HG03064 (cell line): ENCODE measurements at regions not wholly inside any gene's neighbourhood (a gene's known extent, or its start where the extent isn't known, plus 50 kb on each side); places are given as distances from the start of the nearest gene placed in this dataset.
"Not testable (repeated sequence)": the region's sequence is repeated elsewhere in the genome, so short reads cannot be mapped to it uniquely, and the experiment has no call there.

Source experiments
- ATAC-seq: cut with Tn5 transposase; IDR thresholded peaks from one replicate; pipeline ENCODE4 v1.9.1; 2021; ENCODE audit warnings: low read depth; ENCODE audit not compliant: unreplicated experiment

GRCh38 chr20:47964149-47964548 lies 178.9 kb upstream of the SULF2 start:
- ATAC-seq, result no peak

GRCh38 chr20:47963022-47963421 lies 177.7 kb upstream of the SULF2 start:
- ATAC-seq, result no peak

GRCh38 chr20:47962286-47962963 lies 177.1 kb upstream of the SULF2 start:
- ATAC-seq, result no peak

GRCh38 chr20:47960769-47961541 lies 175.7 kb upstream of the SULF2 start:
- ATAC-seq, result no peak

GRCh38 chr20:47960277-47960676 lies 175.0 kb upstream of the SULF2 start:
- no peak for ATAC-seq

GRCh38 chr20:47957989-47958801 lies 172.9 kb upstream of the SULF2 start:
- ATAC-seq, result not testable (repeated sequence)

- no peak for ATAC-seq
These were observed 171.9 kb upstream of the SULF2 start for GRCh38 chr20:47957135-47957534.

- ATAC-seq, result no peak
These were observed 171.2 kb upstream of the SULF2 start for GRCh38 chr20:47956268-47956995.

- no peak for ATAC-seq
These were observed 168.2 kb upstream of the SULF2 start for GRCh38 chr20:47953471-47953870.

GRCh38 chr20:47952023-47952564 lies 166.8 kb upstream of the SULF2 start:
- ATAC-seq, result no peak

- ATAC-seq, result no peak
These were observed 166.3 kb upstream of the SULF2 start for GRCh38 chr20:47951521-47951971.

- ATAC-seq, result no peak
These were observed 165.6 kb upstream of the SULF2 start for GRCh38 chr20:47950913-47951283.

- ATAC-seq, result no peak
These were observed 165.0 kb upstream of the SULF2 start for GRCh38 chr20:47950124-47950912.

- no peak for ATAC-seq
These were observed 163.9 kb upstream of the SULF2 start for GRCh38 chr20:47949230-47949629.

- ATAC-seq, result no peak
These were observed 159.4 kb upstream of the SULF2 start for GRCh38 chr20:47944682-47945081.

- no peak for ATAC-seq
These were observed 156.6 kb upstream of the SULF2 start for GRCh38 chr20:47941869-47942268.

- ATAC-seq, result no peak
These were observed 155.0 kb upstream of the SULF2 start for GRCh38 chr20:47940101-47940813.

- no peak for ATAC-seq
These were observed 151.3 kb upstream of the SULF2 start for GRCh38 chr20:47936612-47937011.

- ATAC-seq, result no peak
These were observed 149.5 kb upstream of the SULF2 start for GRCh38 chr20:47934761-47935160.
